GM19468 (cell line): ENCODE measurements at regions not wholly inside any gene's neighbourhood (a gene's known extent, or its start where the extent isn't known, plus 50 kb on each side); places are given as distances from the start of the nearest gene placed in this dataset.
"Not testable (repeated sequence)": the region's sequence is repeated elsewhere in the genome, so short reads cannot be mapped to it uniquely, and the experiment has no call there.

Source experiments
- ATAC-seq: cut with Tn5 transposase; IDR thresholded peaks from one replicate; pipeline ENCODE4 v1.9.1; 2021; ENCODE audit warnings: mild to moderate bottlenecking, moderate library complexity, moderate number of reproducible peaks; ENCODE audit not compliant: unreplicated experiment; ENCODE audit errors: extremely low read depth

DNA sequence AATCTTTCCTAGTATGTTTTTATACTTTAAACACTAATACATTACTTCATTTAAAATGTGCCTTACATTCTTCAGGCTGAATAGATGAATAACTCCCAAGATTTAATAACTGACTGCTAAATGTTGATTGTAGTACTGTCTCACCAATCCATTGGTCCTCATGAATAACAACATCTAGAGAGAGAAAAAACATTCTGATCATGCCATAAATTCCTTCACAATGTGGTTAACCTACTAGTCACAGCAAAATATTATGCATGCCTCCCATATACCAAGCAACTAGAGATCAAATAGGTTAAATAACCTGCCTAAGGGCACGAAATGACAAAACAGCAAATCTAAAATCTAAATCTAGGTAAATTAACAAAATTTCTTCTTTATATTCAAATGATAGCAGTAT, 66.2 kb downstream of the SYT15 start:
- ATAC-seq: not testable (repeated sequence)

DNA sequence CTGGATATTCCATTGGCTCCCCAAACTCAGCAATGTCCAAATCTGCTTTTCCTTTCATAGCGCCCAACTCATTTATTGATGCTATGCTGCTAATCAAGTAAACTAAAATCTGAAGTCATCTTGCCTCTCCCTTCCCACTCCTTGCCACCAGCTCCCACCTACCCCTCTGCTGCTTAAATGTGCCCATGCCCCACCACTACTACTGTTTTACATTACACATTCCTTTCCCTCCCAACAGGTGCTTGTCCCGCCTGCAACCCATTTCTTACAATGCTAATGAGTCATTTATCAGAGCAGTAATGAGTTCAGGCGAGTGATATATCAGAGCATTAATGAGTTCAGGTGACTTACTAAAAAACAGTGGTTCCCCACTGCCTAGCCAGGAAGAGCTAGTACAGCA, 67.2 kb downstream of the SYT15 start:
- ATAC-seq: not testable (repeated sequence)

- ATAC-seq: not testable (repeated sequence)
Observed at GRCh38 chr10:46650967-46651366, 72.0 kb downstream of the SYT15 start.

GRCh38 chr10:46657437-46657836, 78.5 kb downstream of the SYT15 start:
- not testable (repeated sequence) for ATAC-seq

GRCh38 chr10:46660027-46660834, 81.3 kb downstream of the SYT15 start:
- not testable (repeated sequence) for ATAC-seq

GRCh38 chr10:46660835-46661164, 81.9 kb downstream of the SYT15 start:
- not testable (repeated sequence) for ATAC-seq

GRCh38 chr10:46665536-46665935, 86.6 kb downstream of the SYT15 start:
- not testable (repeated sequence) for ATAC-seq

DNA sequence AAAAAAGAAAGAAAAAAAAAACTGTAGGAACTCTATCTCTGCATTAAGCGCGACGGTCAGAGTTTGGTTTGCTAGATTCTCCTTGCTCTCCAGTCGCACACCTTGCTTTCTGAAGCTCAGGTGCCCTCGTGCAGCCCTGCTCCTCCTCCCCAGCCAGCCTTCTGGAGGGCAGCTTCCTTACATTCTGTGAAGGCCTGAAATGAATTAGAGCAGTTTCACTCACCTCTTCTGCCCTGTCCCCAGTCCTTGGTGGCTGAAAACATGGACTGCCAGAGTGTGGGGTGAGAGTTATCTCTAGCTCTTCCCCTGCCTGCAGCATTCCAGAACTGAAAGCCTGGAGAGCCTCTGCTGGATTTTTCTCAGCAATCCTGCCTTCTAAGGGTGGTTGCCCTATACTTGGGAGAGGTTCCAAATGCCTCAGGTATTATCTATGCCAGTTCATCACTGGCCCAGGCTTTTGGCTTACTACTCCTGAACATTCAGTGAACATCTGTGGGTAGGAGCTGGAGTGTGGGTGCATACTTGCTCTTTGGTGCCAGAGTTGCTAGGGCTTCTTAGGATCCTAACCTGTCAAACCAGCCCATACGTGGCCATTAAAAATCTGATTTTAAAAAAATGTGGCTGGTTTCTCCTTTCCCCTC, 89.5 kb downstream of the SYT15 start:
- ATAC-seq: not testable (repeated sequence)

DNA sequence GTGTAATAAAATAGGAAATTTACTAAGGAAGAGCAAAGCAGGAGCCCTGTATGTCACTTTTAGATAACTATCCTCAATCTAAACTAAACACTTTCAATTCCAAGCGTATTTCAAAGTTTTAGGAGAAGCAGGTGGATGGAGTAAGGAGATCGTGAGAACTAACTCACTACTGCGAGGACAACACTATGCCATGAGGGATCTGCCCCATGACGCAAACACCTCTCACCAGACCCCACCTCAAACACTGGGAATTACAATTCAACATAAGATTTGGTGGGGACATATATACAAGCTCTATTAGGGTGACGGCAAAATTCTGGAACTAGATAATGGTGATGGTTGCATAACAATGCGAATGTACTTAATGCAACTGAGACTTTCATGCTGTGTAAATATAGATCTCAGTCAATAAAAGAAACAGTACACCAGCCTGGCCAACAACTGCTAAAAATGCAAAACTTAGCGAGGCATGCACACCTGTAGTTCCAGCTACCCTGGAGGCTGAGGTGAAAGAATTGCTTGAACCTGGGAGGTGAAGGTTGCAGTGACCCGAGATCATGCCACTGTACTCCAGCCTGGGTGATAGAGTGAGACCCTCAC, 99.0 kb downstream of the SYT15 start:
- not testable (repeated sequence) for ATAC-seq

GRCh38 chr10:46691397-46691796, 112.5 kb downstream of the SYT15 start:
- ATAC-seq: not testable (repeated sequence)

- ATAC-seq: not testable (repeated sequence)
Observed at GRCh38 chr10:46693218-46693617, 114.3 kb downstream of the SYT15 start.

GRCh38 chr10:46717264-46717663, 138.3 kb downstream of the SYT15 start:
- ATAC-seq: not testable (repeated sequence)

DNA sequence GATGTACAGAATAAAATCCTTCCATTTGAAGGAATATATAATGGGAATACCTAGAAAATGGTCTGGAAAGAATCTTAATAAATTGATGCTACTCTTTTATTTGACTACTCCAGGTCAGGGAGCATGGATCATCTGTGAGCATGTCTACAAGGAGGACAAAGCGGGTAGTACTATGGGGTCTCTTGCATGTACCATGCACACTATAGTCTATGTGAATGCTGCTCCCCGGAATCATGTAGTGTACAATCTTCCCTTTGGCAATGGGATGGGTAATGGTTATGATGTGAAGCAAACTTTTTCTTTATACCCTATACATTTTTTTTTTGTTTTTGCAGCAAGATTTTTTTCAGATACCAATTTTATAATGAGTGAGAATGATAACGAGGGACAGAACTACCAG, 139.1 kb downstream of the SYT15 start:
- not testable (repeated sequence) for ATAC-seq

- ATAC-seq: not testable (repeated sequence)
Observed at GRCh38 chr10:46720386-46720785, 141.5 kb downstream of the SYT15 start.

DNA sequence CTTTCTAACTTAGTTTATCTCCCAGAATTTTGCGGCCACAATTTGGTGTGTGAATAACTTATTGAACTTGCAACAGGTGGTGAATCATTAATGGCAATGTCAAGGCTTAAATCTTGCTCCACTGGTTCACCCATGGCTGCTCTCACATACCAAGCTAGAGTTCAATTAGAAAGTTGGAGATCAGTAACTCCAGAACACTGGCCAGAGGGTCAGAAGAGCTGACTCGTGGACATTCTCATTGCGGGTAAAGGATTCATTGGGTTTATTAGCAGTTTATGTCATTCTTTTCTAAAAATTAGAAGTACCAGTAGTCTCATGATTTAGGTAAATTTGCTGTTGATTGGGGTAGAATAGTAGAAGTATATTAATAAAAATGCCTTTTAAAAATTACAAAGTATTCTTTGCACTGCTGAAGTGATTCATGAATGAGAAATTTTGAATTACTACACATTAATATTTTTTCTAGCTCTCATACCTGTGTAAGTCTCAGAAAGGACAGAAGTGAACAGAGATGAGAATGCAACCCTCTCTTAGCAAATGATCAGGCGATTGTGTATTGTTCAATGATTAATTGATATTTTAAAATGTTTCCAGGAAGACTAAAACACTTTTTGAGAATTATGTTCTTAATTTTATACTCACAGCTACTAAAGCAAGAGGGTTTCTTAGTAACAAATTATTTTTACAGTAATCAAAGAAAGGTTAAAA, 142.0 kb downstream of the SYT15 start:
- not testable (repeated sequence) for ATAC-seq

GRCh38 chr10:46724258-46724657, 145.3 kb downstream of the SYT15 start:
- ATAC-seq: not testable (repeated sequence)

GRCh38 chr10:46728359-46728758, 149.4 kb downstream of the SYT15 start:
- not testable (repeated sequence) for ATAC-seq

GRCh38 chr10:46730729-46731128, 151.8 kb downstream of the SYT15 start:
- not testable (repeated sequence) for ATAC-seq

- ATAC-seq: not testable (repeated sequence)
Observed at GRCh38 chr10:46733635-46734261, 154.8 kb downstream of the SYT15 start.

- not testable (repeated sequence) for ATAC-seq
Observed at GRCh38 chr10:46734262-46734642, 155.3 kb downstream of the SYT15 start.
